ENCODE measurements at regions not wholly inside any gene's neighbourhood (a gene's known extent, or its start where the extent isn't known, plus 50 kb on each side); places are given as distances from the start of the nearest gene placed in this dataset.

- TF ChIP-seq, protein P1, sequence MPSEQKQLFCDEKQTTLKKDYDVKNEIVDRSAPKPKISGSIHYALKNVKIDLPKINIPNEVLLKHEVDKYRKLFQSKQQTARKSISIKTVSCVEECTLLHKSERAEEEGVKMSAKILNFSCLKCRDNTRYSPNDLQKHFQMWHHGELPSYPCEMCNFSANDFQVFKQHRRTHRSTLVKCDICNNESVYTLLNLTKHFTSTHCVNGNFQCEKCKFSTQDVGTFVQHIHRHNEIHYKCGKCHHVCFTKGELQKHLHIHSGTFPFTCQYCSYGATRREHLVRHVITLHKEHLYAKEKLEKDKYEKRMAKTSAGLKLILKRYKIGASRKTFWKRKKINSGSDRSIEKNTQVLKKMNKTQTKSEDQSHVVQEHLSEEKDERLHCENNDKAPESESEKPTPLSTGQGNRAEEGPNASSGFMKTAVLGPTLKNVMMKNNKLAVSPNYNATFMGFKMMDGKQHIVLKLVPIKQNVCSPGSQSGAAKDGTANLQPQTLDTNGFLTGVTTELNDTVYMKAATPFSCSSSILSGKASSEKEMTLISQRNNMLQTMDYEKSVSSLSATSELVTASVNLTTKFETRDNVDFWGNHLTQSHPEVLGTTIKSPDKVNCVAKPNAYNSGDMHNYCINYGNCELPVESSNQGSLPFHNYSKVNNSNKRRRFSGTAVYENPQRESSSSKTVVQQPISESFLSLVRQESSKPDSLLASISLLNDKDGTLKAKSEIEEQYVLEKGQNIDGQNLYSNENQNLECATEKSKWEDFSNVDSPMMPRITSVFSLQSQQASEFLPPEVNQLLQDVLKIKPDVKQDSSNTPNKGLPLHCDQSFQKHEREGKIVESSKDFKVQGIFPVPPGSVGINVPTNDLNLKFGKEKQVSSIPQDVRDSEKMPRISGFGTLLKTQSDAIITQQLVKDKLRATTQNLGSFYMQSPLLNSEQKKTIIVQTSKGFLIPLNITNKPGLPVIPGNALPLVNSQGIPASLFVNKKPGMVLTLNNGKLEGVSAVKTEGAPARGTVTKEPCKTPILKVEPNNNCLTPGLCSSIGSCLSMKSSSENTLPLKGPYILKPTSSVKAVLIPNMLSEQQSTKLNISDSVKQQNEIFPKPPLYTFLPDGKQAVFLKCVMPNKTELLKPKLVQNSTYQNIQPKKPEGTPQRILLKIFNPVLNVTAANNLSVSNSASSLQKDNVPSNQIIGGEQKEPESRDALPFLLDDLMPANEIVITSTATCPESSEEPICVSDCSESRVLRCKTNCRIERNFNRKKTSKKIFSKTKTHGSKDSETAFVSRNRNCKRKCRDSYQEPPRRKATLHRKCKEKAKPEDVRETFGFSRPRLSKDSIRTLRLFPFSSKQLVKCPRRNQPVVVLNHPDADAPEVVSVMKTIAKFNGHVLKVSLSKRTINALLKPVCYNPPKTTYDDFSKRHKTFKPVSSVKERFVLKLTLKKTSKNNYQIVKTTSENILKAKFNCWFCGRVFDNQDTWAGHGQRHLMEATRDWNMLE (tag by site-specific recombination; conservative IDR thresholded peaks at IDR 0.05; ENCODE audit: low read depth): no peak
- TF ChIP-seq ZBTB20 (tag by site-specific recombination; IDR thresholded peaks at IDR 0.05) (no peak), REPIN1 (tag by site-specific recombination; IDR thresholded peaks at IDR 0.05; ENCODE audit: low read depth) (no peak), ZNF530 (tag by site-specific recombination; IDR thresholded peaks at IDR 0.05; ENCODE audit: low read depth) (no peak), ZBTB11 (tag by site-specific recombination; conservative IDR thresholded peaks at IDR 0.05; ENCODE audit: low read depth) (no peak), ZNF394 (tag by site-specific recombination; IDR thresholded peaks at IDR 0.05; ENCODE audit: borderline replicate concordance) (no peak), CTCF (tag by site-specific recombination; IDR thresholded peaks at IDR 0.05) (no peak), ZNF580 (tag by site-specific recombination; IDR thresholded peaks at IDR 0.05) (no peak)
These were observed 1165.2 kb downstream of the FSCB start (continued) for GRCh38 chr14:43341921-43342320.

GRCh38 chr14:43338713-43339112 lies 1168.4 kb downstream of the FSCB start:
- H3K36me3 ChIP-seq (ENCODE audit: control insufficient read depth in 2 of 2, insufficient read depth in 1 of 2, low read length in 2 of 2): no peaks in the 10 kb centered on the region
- no peak overlapping the region for H3K4me3 ChIP-seq (ENCODE audit: low read depth, low read length)
- no peaks in the 10 kb centered on the region for H3K9me3 ChIP-seq (ENCODE audit: control insufficient read depth, insufficient read depth, low read depth, low read length)
- H3K4me1 ChIP-seq (ENCODE audit: control insufficient read depth, insufficient read depth, low read length): no peaks in the 10 kb centered on the region
- CTCF ChIA-PET: no interaction called here
- POLR2A ChIA-PET: no interaction called here
- H3K27ac ChIP-seq (ENCODE audit: extremely low read depth, low read depth, low read length): no peak overlapping the region
- TF ChIP-seq, protein P2, sequence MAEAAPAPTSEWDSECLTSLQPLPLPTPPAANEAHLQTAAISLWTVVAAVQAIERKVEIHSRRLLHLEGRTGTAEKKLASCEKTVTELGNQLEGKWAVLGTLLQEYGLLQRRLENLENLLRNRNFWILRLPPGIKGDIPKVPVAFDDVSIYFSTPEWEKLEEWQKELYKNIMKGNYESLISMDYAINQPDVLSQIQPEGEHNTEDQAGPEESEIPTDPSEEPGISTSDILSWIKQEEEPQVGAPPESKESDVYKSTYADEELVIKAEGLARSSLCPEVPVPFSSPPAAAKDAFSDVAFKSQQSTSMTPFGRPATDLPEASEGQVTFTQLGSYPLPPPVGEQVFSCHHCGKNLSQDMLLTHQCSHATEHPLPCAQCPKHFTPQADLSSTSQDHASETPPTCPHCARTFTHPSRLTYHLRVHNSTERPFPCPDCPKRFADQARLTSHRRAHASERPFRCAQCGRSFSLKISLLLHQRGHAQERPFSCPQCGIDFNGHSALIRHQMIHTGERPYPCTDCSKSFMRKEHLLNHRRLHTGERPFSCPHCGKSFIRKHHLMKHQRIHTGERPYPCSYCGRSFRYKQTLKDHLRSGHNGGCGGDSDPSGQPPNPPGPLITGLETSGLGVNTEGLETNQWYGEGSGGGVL (tag by site-specific recombination; IDR thresholded peaks at IDR 0.05): no peak
- TF ChIP-seq, protein P3, sequence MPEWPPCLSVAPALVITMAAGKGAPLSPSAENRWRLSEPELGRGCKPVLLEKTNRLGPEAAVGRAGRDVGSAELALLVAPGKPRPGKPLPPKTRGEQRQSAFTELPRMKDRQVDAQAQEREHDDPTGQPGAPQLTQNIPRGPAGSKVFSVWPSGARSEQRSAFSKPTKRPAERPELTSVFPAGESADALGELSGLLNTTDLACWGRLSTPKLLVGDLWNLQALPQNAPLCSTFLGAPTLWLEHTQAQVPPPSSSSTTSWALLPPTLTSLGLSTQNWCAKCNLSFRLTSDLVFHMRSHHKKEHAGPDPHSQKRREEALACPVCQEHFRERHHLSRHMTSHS (tag by site-specific recombination; IDR thresholded peaks at IDR 0.05): no peak
- TF ChIP-seq ZNF513 (tag by site-specific recombination; IDR thresholded peaks at IDR 0.05) (no peak), SCRT2 (tag by site-specific recombination; IDR thresholded peaks at IDR 0.05) (no peak), ZNF501 (tag by site-specific recombination; IDR thresholded peaks at IDR 0.05) (no peak), ZBTB8A (tag by site-specific recombination; IDR thresholded peaks at IDR 0.05) (no peak), ZNF341 (tag by site-specific recombination; IDR thresholded peaks at IDR 0.05; ENCODE audit: low read depth) (no peak), ZFP69B (tag by site-specific recombination; IDR thresholded peaks at IDR 0.05) (no peak), BCL11A (tag by site-specific recombination; IDR thresholded peaks at IDR 0.05; ENCODE audit: low read depth) (no peak), ZNF670 (tag by site-specific recombination; IDR thresholded peaks at IDR 0.05; ENCODE audit: low read depth) (no peak), ZNF837 (tag by site-specific recombination; IDR thresholded peaks at IDR 0.05) (no peak)
- TF ChIP-seq, protein P4, sequence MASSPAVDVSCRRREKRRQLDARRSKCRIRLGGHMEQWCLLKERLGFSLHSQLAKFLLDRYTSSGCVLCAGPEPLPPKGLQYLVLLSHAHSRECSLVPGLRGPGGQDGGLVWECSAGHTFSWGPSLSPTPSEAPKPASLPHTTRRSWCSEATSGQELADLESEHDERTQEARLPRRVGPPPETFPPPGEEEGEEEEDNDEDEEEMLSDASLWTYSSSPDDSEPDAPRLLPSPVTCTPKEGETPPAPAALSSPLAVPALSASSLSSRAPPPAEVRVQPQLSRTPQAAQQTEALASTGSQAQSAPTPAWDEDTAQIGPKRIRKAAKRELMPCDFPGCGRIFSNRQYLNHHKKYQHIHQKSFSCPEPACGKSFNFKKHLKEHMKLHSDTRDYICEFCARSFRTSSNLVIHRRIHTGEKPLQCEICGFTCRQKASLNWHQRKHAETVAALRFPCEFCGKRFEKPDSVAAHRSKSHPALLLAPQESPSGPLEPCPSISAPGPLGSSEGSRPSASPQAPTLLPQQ (tag by site-specific recombination; IDR thresholded peaks at IDR 0.05): no peak

Measured in HEK293 (cell line).